ENCODE measurements at regions not wholly inside any gene's neighbourhood (a gene's known extent, or its start where the extent isn't known, plus 50 kb on each side); places are given as distances from the start of the nearest gene placed in this dataset.

- intact Hi-C loops (cut with DNase I, micrococcal nuclease), result no loop called here
- no peak for TF ChIP-seq CTCF (IDR thresholded peaks at IDR 0.05)
- Histone ChIP-seq H3K4me1 (ENCODE audit: low read depth) (no peaks in the 10 kb centered on the region), H3K4me3 (no peak overlapping the region), H3K36me3 (ENCODE audit: low read depth) (no peaks in the 10 kb centered on the region), H3K9me3 (peaks cover 4% of the 10 kb centered on the region)
- no peak for DNase-seq
- no peak for ATAC-seq
Measured at GRCh38 chr7:106418526-106418925, 133.7 kb upstream of the NAMPT start.

- ATAC-seq (peak; percentile 58), DNase-seq (no peak)
- Histone ChIP-seq H3K4me1 (ENCODE audit: low read depth) (no peaks in the 10 kb centered on the region), H3K9me3 (peaks cover 4% of the 10 kb centered on the region), H3K36me3 (ENCODE audit: low read depth) (no peaks in the 10 kb centered on the region), H3K4me3 (no peak overlapping the region)
- intact Hi-C loops (cut with DNase I, micrococcal nuclease), result no loop called here
- no peak for TF ChIP-seq CTCF (IDR thresholded peaks at IDR 0.05)
Measured at GRCh38 chr7:106418094-106418493, 133.3 kb upstream of the NAMPT start.

- peaks cover 4% of the 10 kb centered on the region for H3K9me3 ChIP-seq
- no peak for DNase-seq
- intact Hi-C loops (cut with DNase I, micrococcal nuclease), result no loop called here
- H3K36me3 ChIP-seq (ENCODE audit: low read depth), result no peaks in the 10 kb centered on the region
- no peak overlapping the region for H3K4me3 ChIP-seq
- H3K4me1 ChIP-seq (ENCODE audit: low read depth), result no peaks in the 10 kb centered on the region
- peak; percentile 28 for ATAC-seq
- TF ChIP-seq CTCF (IDR thresholded peaks at IDR 0.05), result no peak
Measured at GRCh38 chr7:106417273-106417902, 132.6 kb upstream of the NAMPT start.

- Histone ChIP-seq H3K4me1 (ENCODE audit: low read depth) (no peaks in the 10 kb centered on the region), H3K4me3 (no peak overlapping the region), H3K9me3 (peaks cover 4% of the 10 kb centered on the region), H3K36me3 (ENCODE audit: low read depth) (no peaks in the 10 kb centered on the region)
- TF ChIP-seq CTCF (IDR thresholded peaks at IDR 0.05), result no peak
- DNase-seq (no peak), ATAC-seq (no peak)
- intact Hi-C loops (cut with DNase I, micrococcal nuclease), result no loop called here
Measured at GRCh38 chr7:106416430-106416829, 131.6 kb upstream of the NAMPT start.

- DNase-seq, result no peak
- no peak for TF ChIP-seq CTCF (IDR thresholded peaks at IDR 0.05)
- Histone ChIP-seq H3K4me3 (no peak overlapping the region), H3K4me1 (ENCODE audit: low read depth) (no peaks in the 10 kb centered on the region), H3K9me3 (peaks cover 4% of the 10 kb centered on the region), H3K36me3 (ENCODE audit: low read depth) (no peaks in the 10 kb centered on the region)
- ATAC-seq, result no peak
- intact Hi-C loops (cut with DNase I, micrococcal nuclease), result no loop called here
Measured at GRCh38 chr7:106415433-106415832, 130.7 kb upstream of the NAMPT start.

- Histone ChIP-seq H3K36me3 (ENCODE audit: low read depth) (no peaks in the 10 kb centered on the region), H3K4me3 (no peak overlapping the region), H3K4me1 (ENCODE audit: low read depth) (no peaks in the 10 kb centered on the region), H3K9me3 (peaks cover 4% of the 10 kb centered on the region)
- TF ChIP-seq CTCF (IDR thresholded peaks at IDR 0.05), result no peak
- intact Hi-C loops (cut with DNase I, micrococcal nuclease), result no loop called here
- no peak for ATAC-seq
- no peak for DNase-seq
Measured at GRCh38 chr7:106413446-106413845, 128.7 kb upstream of the NAMPT start.
